Naive B cell (primary cell): ENCODE measurements at regions not wholly inside any gene's neighbourhood (a gene's known extent, or its start where the extent isn't known, plus 50 kb on each side); places are given as distances from the start of the nearest gene placed in this dataset.
A peak's percentile ranks its signal among the peaks of the same experiment; 100 is the strongest.

Source experiments
- ATAC-seq, 2 donors: fragments of 150-1000 bp; cut with Tn5 transposase; 2 replicates each; pipeline ENCODE4 v1.10.0; 2021; ENCODE audit warnings: low read depth in 2 of 2, mild to moderate bottlenecking in 2 of 2, moderate library complexity in 2 of 2
- DNase-seq: peaks from one replicate; pipeline ENCODE4 v3.0.0; 2022
- H3K27ac Mint-ChIP-seq, 6 donors: one replicate each; pipeline ENCODE4 v1.8.0; 2020 to 2022; ENCODE audit warnings: mild to moderate bottlenecking in 6 of 6, mixed read lengths in 6 of 6, moderate library complexity in 5 of 6, inconsistent platforms in 2 of 6
- H3K27me3 Mint-ChIP-seq, 3 donors: one replicate each; pipeline ENCODE4 v1.8.0; 2021 to 2022; ENCODE audit warnings: mixed read lengths in 3 of 3, mild to moderate bottlenecking in 1 of 3
- H3K36me3 Mint-ChIP-seq, 2 donors: one replicate each; pipeline ENCODE4 v1.8.0; 2020 to 2022; ENCODE audit warnings: mixed read lengths in 2 of 2, inconsistent platforms in 1 of 2, mild to moderate bottlenecking in 1 of 2
- H3K4me1 Mint-ChIP-seq, 3 donors: one replicate each; pipeline ENCODE4 v1.8.0; 2020 to 2022; ENCODE audit warnings: mixed read lengths in 3 of 3, inconsistent platforms in 1 of 3, mild to moderate bottlenecking in 1 of 3, moderate library complexity in 1 of 3
- H3K4me3 Mint-ChIP-seq, 8 donors: one replicate each; pipeline ENCODE4 v1.8.0; 2020 to 2022; ENCODE audit warnings: mild to moderate bottlenecking in 8 of 8, mixed read lengths in 8 of 8, moderate library complexity in 8 of 8, inconsistent platforms in 2 of 8
- H3K9me3 Mint-ChIP-seq, 7 donors: one replicate each; pipeline ENCODE4 v1.8.0; 2020 to 2022; ENCODE audit warnings: mixed read lengths in 7 of 7, mild to moderate bottlenecking in 5 of 7, inconsistent platforms in 2 of 7, moderate library complexity in 1 of 7

DNA sequence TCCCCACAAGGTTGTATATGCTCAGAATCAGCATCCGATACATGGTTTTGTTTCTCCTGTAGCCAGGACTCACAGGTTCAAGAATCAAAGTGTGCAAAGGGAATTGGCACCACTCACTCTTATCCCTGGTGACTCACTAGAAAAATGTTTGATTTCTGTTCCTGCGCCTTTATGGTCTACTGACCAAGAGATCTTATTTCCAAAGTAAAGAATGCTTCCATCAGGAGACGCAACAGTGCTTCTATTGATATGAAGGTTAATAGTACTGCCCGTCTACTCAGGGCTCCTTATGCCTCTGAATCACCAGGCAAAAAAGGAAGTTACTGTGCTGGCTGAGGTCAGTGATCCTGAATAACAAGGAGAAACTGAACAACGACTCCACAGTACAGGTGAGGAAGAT, 1392.0 kb upstream of the PRMT6 start:
- Mint-ChIP-seq H3K4me1 (no peaks in the 10 kb centered on the region), H3K27ac (no peak overlapping the region), H3K4me3 (no peak overlapping the region), H3K36me3 (no peaks in the 10 kb centered on the region), H3K9me3 (peaks cover 0 to 8% (median 4%) of the 10 kb centered on the region in 7 donors), H3K27me3 (no peaks in the 10 kb centered on the region)
- ATAC-seq (no peak), DNase-seq (no peak)

DNA sequence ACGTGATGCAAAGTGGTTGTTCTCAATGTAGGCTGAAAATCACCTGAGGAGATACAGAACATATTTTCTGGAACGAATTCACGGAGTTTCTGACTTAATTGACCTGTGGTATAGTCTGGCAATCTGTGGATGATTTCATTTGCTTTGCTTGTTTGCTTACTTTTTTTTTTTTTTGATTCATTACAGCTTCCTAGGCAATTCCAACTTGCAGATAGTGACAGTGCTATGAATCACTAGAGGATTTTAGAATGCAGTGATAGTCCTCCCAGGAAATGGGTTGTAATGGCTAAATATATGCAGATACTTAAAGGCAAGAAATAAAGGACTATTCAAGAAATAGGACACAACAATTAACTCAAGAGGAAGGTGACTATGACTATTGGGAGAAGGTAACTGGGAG, 1378.1 kb upstream of the PRMT6 start:
- no peak overlapping the region for H3K27ac Mint-ChIP-seq
- no peak for ATAC-seq
- no peak for DNase-seq
- H3K4me3 Mint-ChIP-seq: no peak overlapping the region
- peaks cover 0 to 5% of the 10 kb centered on the region in 2 donors for H3K36me3 Mint-ChIP-seq
- no peaks in the 10 kb centered on the region for H3K4me1 Mint-ChIP-seq
- no peaks in the 10 kb centered on the region for H3K27me3 Mint-ChIP-seq
- peaks cover 0 to 4% (median 0%) of the 10 kb centered on the region in 7 donors for H3K9me3 Mint-ChIP-seq

DNA sequence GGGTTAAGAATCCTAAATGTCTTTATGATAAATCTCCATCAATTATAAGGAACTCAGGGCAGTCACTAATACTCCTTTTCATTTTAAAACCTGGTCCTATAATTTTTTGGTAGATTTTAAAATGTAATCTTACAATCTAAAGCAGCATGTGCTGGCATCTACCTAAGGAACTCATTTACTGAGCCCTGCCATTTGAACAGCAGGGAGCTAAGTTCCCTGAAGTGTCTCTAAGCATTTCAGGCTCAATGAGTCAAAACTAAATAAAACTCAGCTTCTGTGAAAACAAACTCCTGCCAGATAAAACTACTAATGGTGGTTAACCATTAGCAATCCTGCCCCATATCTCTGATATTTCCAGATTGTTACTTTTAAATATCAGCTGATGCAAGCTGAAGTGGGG, 1371.8 kb upstream of the PRMT6 start:
- peaks cover 0 to 5% of the 10 kb centered on the region in 2 donors for H3K36me3 Mint-ChIP-seq
- no peak overlapping the region for H3K27ac Mint-ChIP-seq
- no peak for DNase-seq
- H3K27me3 Mint-ChIP-seq: no peaks in the 10 kb centered on the region
- peaks cover 0 to 8% (median 3%) of the 10 kb centered on the region in 7 donors for H3K9me3 Mint-ChIP-seq
- ATAC-seq: no peak
- no peaks in the 10 kb centered on the region for H3K4me1 Mint-ChIP-seq
- H3K4me3 Mint-ChIP-seq: no peak overlapping the region

DNA sequence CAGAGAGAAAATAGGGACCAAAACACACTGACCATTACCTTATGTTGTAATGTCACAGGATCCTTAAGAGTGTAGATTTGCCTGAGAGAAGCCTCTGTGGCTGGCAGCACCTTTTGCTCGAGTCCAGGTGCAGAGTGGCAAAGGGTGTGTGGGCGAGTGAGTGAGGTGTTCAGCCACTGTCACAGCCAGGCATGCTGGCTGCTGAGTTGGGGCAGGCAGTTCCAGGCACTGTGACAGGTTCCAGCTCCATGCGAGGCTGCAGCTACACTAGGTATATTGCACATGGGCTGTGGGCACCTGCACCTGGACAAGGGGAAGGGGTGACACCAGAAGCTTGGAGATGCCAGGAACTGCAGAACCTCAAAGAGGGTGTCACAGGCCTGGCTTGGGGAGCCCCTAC, 1370.4 kb upstream of the PRMT6 start:
- H3K4me3 Mint-ChIP-seq: no peak overlapping the region
- ATAC-seq: no peak
- H3K27me3 Mint-ChIP-seq: no peaks in the 10 kb centered on the region
- DNase-seq: no peak
- H3K4me1 Mint-ChIP-seq: no peaks in the 10 kb centered on the region
- H3K9me3 Mint-ChIP-seq: peaks cover 0 to 8% (median 3%) of the 10 kb centered on the region in 7 donors
- H3K27ac Mint-ChIP-seq: no peak overlapping the region
- peaks cover 0 to 5% of the 10 kb centered on the region in 2 donors for H3K36me3 Mint-ChIP-seq

DNA sequence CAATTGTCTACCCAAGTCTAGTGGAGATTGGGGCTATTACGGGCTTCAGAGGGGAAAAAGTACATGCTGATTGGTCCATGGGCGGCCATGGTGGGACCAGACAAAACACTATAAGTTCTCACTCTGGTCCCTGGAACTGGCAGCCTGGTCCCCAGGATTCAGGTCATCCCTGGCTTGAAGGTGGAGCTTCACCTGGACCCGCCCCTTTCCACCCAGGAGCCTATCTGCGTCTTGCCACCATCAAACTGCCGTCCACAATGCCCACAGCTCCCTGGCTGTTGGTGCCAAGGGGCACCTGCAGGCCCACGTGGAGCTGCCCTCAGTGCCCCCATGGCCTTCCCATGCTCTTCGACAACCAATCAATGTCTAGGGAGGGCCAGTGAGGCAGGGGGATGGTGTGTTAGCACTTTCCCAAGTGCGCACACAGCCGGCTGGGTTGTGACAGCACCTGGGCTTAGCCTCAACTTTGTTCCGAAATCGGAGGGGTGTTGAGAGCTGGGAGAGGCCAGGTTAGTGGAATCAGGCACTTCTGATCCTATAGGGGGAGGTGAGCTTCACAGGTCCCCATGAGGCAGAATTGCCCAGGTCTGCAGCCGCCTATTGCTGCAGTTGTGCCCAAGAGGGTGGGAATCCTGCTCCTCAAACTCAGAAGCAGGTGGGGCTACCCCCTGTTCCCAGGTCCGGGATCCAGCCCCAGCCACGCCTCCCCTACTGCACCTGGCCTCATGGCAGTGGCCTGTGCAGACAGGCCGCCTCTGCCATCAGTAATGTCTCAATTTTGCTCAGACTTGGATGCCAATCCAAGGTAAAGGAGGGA, 1369.4 kb upstream of the PRMT6 start:
- no peak overlapping the region for H3K4me3 Mint-ChIP-seq
- H3K27ac Mint-ChIP-seq: no peak overlapping the region
- ATAC-seq: no peak
- H3K27me3 Mint-ChIP-seq: no peaks in the 10 kb centered on the region
- no peak for DNase-seq
- H3K9me3 Mint-ChIP-seq: peaks cover 0 to 8% (median 1%) of the 10 kb centered on the region in 7 donors
- H3K4me1 Mint-ChIP-seq: no peaks in the 10 kb centered on the region
- peaks cover 0 to 5% of the 10 kb centered on the region in 2 donors for H3K36me3 Mint-ChIP-seq

DNA sequence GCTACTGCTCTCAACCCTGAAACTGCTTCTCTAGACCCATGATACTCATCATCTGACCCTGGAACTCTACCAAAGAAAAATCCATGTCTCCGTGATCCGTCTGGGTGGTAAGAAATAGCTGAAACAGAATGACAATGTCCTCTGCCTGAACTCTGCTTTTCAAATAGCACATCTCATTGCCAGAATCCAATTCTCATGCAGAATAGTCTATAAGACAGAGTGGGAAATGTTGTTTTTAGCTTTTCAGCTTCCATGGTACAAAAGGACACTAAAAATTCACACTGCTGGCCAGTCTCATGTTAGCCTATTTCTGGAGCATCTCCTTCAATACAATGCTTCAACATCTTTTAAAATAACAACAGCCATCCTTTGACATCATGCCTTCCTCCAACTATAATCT, 1355.8 kb upstream of the PRMT6 start:
- H3K4me1 Mint-ChIP-seq: no peaks in the 10 kb centered on the region
- ATAC-seq (no peak), DNase-seq (no peak)
- H3K27ac Mint-ChIP-seq: no peak overlapping the region
- H3K27me3 Mint-ChIP-seq: no peaks in the 10 kb centered on the region
- no peak overlapping the region for H3K4me3 Mint-ChIP-seq
- peaks cover 0 to 3% (median 0%) of the 10 kb centered on the region in 7 donors for H3K9me3 Mint-ChIP-seq
- H3K36me3 Mint-ChIP-seq: no peaks in the 10 kb centered on the region

DNA sequence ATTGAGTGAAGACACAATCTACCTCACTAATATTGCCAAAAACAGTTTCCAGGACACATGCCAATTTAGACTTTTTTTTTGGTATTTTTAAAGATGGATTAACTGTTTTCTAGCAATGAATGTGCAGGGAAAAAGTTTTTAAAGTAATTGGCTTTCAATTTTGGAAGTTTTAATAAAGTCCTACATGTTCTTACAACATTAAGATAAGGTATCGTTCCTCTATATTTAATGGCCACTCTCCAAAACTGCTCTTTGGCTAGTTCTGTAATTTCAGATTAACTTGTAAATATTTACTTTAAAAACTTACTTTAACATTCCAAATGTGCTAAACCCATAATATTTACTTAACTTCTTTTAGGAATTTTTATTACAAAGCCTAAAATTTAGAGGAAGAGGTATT, 1332.2 kb upstream of the PRMT6 start:
- Mint-ChIP-seq H3K27me3 (no peaks in the 10 kb centered on the region), H3K4me3 (no peak overlapping the region), H3K9me3 (peaks cover 0 to 6% (median 0%) of the 10 kb centered on the region in 7 donors), H3K36me3 (no peaks in the 10 kb centered on the region), H3K4me1 (no peaks in the 10 kb centered on the region), H3K27ac (no peak overlapping the region)
- DNase-seq (no peak), ATAC-seq (no peak)

DNA sequence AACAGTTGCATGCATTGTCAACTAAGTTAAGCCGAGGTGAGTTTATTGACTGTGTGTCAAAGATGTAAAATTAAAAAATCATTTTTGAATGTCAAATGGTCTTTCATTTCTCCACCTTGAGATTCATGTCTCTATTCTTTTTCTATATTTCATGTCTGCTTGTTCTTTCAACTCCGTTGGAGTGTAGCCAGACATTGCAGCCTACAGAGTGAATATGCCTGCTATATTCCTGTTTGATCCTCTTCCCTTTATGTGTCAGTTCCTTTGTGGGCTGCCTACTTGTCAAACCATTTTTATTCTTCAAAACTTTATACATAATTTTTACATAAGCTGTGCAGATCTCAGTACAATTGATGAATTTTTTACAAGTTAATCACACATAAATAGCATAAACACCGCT, 1325.8 kb upstream of the PRMT6 start:
- no peak for ATAC-seq
- no peaks in the 10 kb centered on the region for H3K27me3 Mint-ChIP-seq
- H3K4me1 Mint-ChIP-seq: no peaks in the 10 kb centered on the region
- H3K4me3 Mint-ChIP-seq: no peak overlapping the region
- no peaks in the 10 kb centered on the region for H3K36me3 Mint-ChIP-seq
- H3K27ac Mint-ChIP-seq: no peak overlapping the region
- no peaks in the 10 kb centered on the region for H3K9me3 Mint-ChIP-seq
- no peak for DNase-seq

DNA sequence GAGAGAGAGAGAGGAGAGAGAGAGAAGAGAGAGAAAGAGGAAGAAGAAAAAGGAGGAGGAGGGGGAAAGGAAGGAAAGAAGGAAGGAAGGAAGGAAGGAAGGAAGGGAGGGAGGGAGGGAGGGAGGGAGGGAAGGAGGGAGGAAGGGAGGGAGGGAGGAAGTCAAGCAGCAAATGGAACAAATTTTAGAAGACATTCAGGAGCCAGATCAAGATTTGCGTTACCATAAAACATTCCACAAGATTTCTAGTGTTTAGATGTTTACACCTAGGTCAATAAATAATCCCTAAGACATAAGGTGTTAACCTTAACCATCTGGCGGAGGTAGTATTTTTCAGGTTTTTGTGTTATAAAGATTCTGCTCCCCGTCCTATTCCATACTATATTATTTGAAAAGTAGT, 1320.1 kb upstream of the PRMT6 start:
- Mint-ChIP-seq H3K4me1 (no peaks in the 10 kb centered on the region), H3K36me3 (no peaks in the 10 kb centered on the region), H3K27ac (peak overlapping the region in 1 of 6 donors; percentile 57), H3K27me3 (no peaks in the 10 kb centered on the region), H3K4me3 (no peak overlapping the region), H3K9me3 (peaks cover 0 to 5% (median 0%) of the 10 kb centered on the region in 7 donors)
- DNase-seq (no peak), ATAC-seq (no peak)

DNA sequence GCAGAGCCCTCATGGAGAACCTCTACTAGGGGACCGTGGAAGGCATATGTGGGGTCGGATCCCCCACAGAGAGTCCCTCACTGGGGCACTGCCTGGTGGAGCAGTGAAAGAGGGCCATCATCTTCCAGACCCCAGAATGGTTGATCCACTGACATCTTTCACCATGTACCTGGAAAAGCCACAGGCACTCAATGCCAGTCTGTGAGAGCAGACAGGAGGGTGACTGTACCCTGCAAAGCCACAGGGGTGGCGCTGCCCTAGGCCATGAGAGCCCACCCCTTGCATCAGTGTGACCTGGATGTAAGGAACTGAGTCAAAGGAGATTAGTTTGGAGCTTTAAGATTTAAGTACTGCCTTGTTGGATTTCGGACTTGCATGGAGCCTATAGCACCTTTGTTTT, 1276.7 kb upstream of the PRMT6 start:
- H3K4me3 Mint-ChIP-seq: no peak overlapping the region
- ATAC-seq (no peak), DNase-seq (no peak)
- no peak overlapping the region for H3K27ac Mint-ChIP-seq
- no peaks in the 10 kb centered on the region for H3K27me3 Mint-ChIP-seq
- H3K9me3 Mint-ChIP-seq: peaks cover 1 to 17% (median 4%) of the 10 kb centered on the region in 7 donors
- H3K4me1 Mint-ChIP-seq: no peaks in the 10 kb centered on the region
- H3K36me3 Mint-ChIP-seq: no peaks in the 10 kb centered on the region

DNA sequence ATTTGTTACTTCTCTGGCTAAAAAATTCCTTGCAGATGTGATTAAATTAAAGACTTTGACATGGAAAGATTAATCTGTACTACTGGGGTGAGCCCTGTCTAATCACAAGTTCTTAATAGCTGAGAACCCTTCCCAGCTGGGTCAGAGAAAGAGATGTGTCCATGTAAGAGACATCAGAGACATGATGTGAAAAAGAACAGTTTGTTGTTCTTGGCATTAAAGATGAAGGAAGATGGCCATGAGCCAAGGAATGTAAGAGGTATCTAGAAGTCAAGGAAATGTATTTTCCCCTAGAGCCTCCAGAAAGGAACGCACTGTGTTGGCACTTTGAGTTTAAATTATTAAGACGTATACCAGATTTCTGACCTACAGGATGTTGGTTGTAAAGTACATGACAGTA, 1271.5 kb upstream of the PRMT6 start:
- Mint-ChIP-seq H3K9me3 (peaks cover 0 to 4% (median 2%) of the 10 kb centered on the region in 7 donors), H3K27ac (no peak overlapping the region), H3K4me3 (no peak overlapping the region), H3K4me1 (no peaks in the 10 kb centered on the region), H3K27me3 (no peaks in the 10 kb centered on the region), H3K36me3 (no peaks in the 10 kb centered on the region)
- DNase-seq: no peak
- ATAC-seq: no peak

DNA sequence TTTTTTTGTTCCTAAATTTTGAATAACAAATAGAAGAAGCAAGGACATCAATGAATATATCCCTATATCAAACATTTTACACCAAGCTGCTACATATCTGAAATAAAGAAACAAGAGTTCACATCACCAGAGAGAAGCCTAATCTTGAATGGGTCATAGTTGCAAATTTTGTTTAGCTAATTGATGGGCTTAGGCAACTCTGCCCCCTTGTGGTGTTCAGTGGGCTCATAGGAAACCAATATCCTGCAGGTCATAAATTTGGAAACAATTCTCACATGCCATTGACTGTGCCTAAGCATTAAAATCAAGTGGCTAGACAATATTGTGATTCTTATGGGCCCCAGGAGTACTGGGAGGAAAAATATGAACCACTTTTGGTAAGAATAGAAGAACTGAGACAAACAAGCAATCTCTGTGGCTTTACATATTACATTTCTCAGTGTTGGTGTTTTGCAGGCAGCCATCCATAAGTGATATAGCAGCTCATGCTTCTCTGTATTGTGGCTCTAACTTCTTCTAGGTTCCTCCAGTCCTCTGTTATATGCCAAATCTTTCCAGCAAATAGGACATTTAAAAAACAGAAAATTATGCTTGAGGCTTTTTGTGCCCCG, 1262.8 kb upstream of the PRMT6 start:
- DNase-seq (peak; percentile 12), ATAC-seq (no peak)
- no peak overlapping the region for H3K27ac Mint-ChIP-seq
- no peaks in the 10 kb centered on the region for H3K36me3 Mint-ChIP-seq
- H3K4me1 Mint-ChIP-seq: no peaks in the 10 kb centered on the region
- no peaks in the 10 kb centered on the region for H3K27me3 Mint-ChIP-seq
- no peak overlapping the region for H3K4me3 Mint-ChIP-seq
- no peaks in the 10 kb centered on the region for H3K9me3 Mint-ChIP-seq

DNA sequence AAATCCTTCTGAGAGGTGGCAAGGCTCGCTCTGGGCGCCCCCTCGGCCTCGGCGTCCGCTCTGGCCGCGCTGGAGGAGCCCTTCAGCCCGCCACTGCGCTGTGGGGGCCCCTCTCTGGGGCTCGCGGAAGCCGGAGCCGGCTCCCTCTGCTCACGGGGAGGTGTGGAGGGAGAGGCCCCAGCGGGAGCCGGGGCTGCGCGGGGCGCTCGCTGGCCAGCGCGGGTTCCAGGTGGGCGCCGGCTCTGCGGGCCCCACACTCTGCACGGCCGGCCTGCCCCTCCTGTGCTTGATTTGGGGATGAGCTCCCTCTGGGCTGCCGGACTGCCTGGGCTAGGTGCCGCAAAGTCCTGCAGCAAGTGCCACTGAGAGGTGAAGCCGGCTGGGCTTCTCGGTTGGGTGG, 1260.7 kb upstream of the PRMT6 start:
- Mint-ChIP-seq H3K36me3 (no peaks in the 10 kb centered on the region), H3K27ac (no peak overlapping the region), H3K27me3 (no peaks in the 10 kb centered on the region), H3K9me3 (no peaks in the 10 kb centered on the region), H3K4me1 (no peaks in the 10 kb centered on the region), H3K4me3 (no peak overlapping the region)
- ATAC-seq (no peak), DNase-seq (no peak)

DNA sequence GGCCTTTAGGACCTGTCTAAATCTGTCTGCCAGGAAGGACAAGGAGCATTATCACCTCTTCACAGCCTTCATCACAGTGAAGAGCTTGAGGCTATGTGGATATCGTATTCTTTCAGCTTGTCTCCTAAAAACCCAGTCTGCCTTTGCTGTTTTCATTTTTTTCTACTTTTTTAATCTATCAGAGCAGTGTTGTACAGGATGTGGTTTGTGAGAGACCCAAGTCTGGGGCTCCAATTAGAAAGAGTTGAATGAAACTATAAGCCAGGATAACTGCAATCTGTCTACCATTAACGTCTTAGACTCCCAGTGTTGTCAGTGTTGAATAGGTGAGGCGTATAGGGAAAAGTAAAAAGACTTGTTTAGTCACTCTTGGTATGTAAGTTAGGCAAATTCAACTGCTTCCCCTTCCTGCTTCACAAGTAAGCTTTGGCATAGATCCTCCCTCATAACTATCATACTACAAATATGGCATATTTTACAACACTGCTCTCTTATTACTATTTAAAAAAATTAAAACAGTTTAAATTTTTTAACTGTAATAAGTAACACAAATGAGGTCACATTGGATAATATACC, 1225.8 kb upstream of the PRMT6 start:
- Mint-ChIP-seq H3K4me1 (peaks cover 0 to 11% (median 7%) of the 10 kb centered on the region in 3 donors), H3K36me3 (no peaks in the 10 kb centered on the region), H3K27ac (peak overlapping the region in 1 of 6 donors; percentile 16), H3K9me3 (peaks cover 0 to 3% (median 0%) of the 10 kb centered on the region in 7 donors), H3K27me3 (peaks cover 0 to 4% (median 0%) of the 10 kb centered on the region in 3 donors), H3K4me3 (no peak overlapping the region)
- DNase-seq: no peak
- ATAC-seq: no peak
